SHP77 (cell line): ENCODE measurements at regions not wholly inside any gene's neighbourhood (a gene's known extent, or its start where the extent isn't known, plus 50 kb on each side); places are given as distances from the start of the nearest gene placed in this dataset.
"Not testable (repeated sequence)": the region's sequence is repeated elsewhere in the genome, so short reads cannot be mapped to it uniquely, and the experiment has no call there.

Experiments
- DNase-seq, 2 experiments: peaks; one replicate each; lab custom pipeline; 2025; lab: John Stamatoyannopoulos, UW

GRCh38 chr18:76605341-76605929 is 110.4 kb upstream of the ZNF516 start:
- no peak for DNase-seq

GRCh38 chr18:76604935-76605240 is 109.8 kb upstream of the ZNF516 start:
- no peak for DNase-seq

- DNase-seq: no peak
These were observed 109.3 kb upstream of the ZNF516 start for GRCh38 chr18:76604108-76604934.

GRCh38 chr18:76602191-76602590 is 107.1 kb upstream of the ZNF516 start:
- no peak for DNase-seq

- DNase-seq: not testable (repeated sequence)
These were observed 105.0 kb upstream of the ZNF516 start for GRCh38 chr18:76600076-76600475.

GRCh38 chr18:76594966-76595365 is 99.9 kb upstream of the ZNF516 start:
- DNase-seq: no peak

GRCh38 chr18:76593843-76594242 is 98.8 kb upstream of the ZNF516 start:
- DNase-seq: no peak

- DNase-seq: peak; percentile 60 to 63
These were observed 97.9 kb upstream of the ZNF516 start for GRCh38 chr18:76592981-76593381.

- DNase-seq: no peak
These were observed 97.1 kb upstream of the ZNF516 start for GRCh38 chr18:76592096-76592495.

GRCh38 chr18:76589866-76590265 is 94.8 kb upstream of the ZNF516 start:
- no peak for DNase-seq

- no peak for DNase-seq
These were observed 94.3 kb upstream of the ZNF516 start for GRCh38 chr18:76589316-76589715.

- DNase-seq: no peak
These were observed 93.7 kb upstream of the ZNF516 start for GRCh38 chr18:76588601-76589226.

- DNase-seq: no peak
These were observed 92.8 kb upstream of the ZNF516 start for GRCh38 chr18:76587879-76588271.

GRCh38 chr18:76587147-76587878 is 92.3 kb upstream of the ZNF516 start:
- no peak for DNase-seq

GRCh38 chr18:76584414-76585310 is 89.6 kb upstream of the ZNF516 start:
- DNase-seq: no peak

- no peak for DNase-seq
These were observed 86.2 kb upstream of the ZNF516 start for GRCh38 chr18:76581261-76581660.

GRCh38 chr18:76580288-76580962 is 85.4 kb upstream of the ZNF516 start:
- DNase-seq: no peak

GRCh38 chr18:76579301-76579695 is 84.3 kb upstream of the ZNF516 start:
- no peak for DNase-seq

GRCh38 chr18:76578571-76579300 is 83.7 kb upstream of the ZNF516 start:
- DNase-seq: no peak

- DNase-seq: peak; percentile 68 to 69
These were observed 78.4 kb upstream of the ZNF516 start for GRCh38 chr18:76573325-76574025.
